MM.1S (cell line): ENCODE measurements at regions not wholly inside any gene's neighbourhood (a gene's known extent, or its start where the extent isn't known, plus 50 kb on each side); places are given as distances from the start of the nearest gene placed in this dataset.

Experiments
- DNase-seq: peaks from one replicate; pipeline ENCODE4 v3.0.0-alpha.2; 2015
- H2AFZ ChIP-seq: fragments of 300-600 bp; sonication (generic); 2 replicates; pipeline ENCODE4 v1.6.0; 2016; ENCODE audit warnings: antibody characterized with exemption, low read length
- H3F3A ChIP-seq: fragments of 300-600 bp; sonication (generic); 2 replicates; pipeline ENCODE4 v1.6.1; 2016; ENCODE audit warnings: mild to moderate bottlenecking, antibody characterized with exemption, low read length, moderate library complexity, mixed read lengths; ENCODE audit not compliant: insufficient read depth
- H3K27ac ChIP-seq: fragments of 300-600 bp; sonication (generic); 2 replicates; pipeline ENCODE4 v1.5.1; 2016; ENCODE audit warnings: mild to moderate bottlenecking, low read length
- H3K27me3 ChIP-seq: fragments of 300-600 bp; sonication (generic); replicated peaks from 2 replicates; pipeline ENCODE4 v1.6.0; 2016; ENCODE audit warnings: low read length; ENCODE audit not compliant: insufficient read depth
- H3K36me3 ChIP-seq: fragments of 300-600 bp; sonication (generic); replicated peaks from 2 replicates; pipeline ENCODE4 v1.6.1; 2016; ENCODE audit warnings: mild to moderate bottlenecking, low read length, mixed read lengths; ENCODE audit not compliant: insufficient read depth
- H3K4me1 ChIP-seq: fragments of 300-600 bp; sonication (generic); 2 replicates; pipeline ENCODE4 v1.6.1; 2016; ENCODE audit warnings: low read length, mixed read lengths
- H3K4me2 ChIP-seq: fragments of 300-600 bp; sonication (generic); 2 replicates; pipeline ENCODE4 v1.6.0; 2016; ENCODE audit warnings: low read depth, low read length
- H3K4me3 ChIP-seq: fragments of 300-600 bp; sonication (generic); 2 replicates; pipeline ENCODE4 v1.5.1; 2016; ENCODE audit warnings: low read length, mixed read lengths
- H3K79me2 ChIP-seq: fragments of 300-600 bp; sonication (generic); 2 replicates; pipeline ENCODE4 v1.6.1; 2016; ENCODE audit warnings: mixed run types, low read length, mixed read lengths
- H3K9ac ChIP-seq: fragments of 300-600 bp; sonication (generic); 2 replicates; pipeline ENCODE4 v1.6.1; 2016; ENCODE audit warnings: low read length, mixed read lengths
- H3K9me2 ChIP-seq: fragments of 300-600 bp; sonication (generic); replicated peaks from 2 replicates; pipeline ENCODE4 v1.6.1; 2016; ENCODE audit warnings: mild to moderate bottlenecking, low read length, mixed read lengths; ENCODE audit not compliant: insufficient read depth
- H3K9me3 ChIP-seq: fragments of 300-600 bp; sonication (generic); replicated peaks from 2 replicates; pipeline ENCODE4 v1.6.1; 2016; ENCODE audit warnings: mild to moderate bottlenecking, low read length, mixed read lengths; ENCODE audit not compliant: insufficient read depth
- H4K20me1 ChIP-seq: fragments of 300-600 bp; sonication (generic); 2 replicates; pipeline ENCODE4 v1.6.1; 2016; ENCODE audit warnings: mild to moderate bottlenecking, low read length, moderate library complexity, mixed read lengths; ENCODE audit not compliant: insufficient read depth
- EZH2 ChIP-seq: fragments of 300-600 bp; sonication (generic); optimal IDR thresholded peaks from 2 replicates; pipeline ENCODE3; 2017; ENCODE audit warnings: low read depth, mild to moderate bottlenecking, antibody characterized with exemption, low read length, mixed read lengths
- EZH2phosphoT487 ChIP-seq: fragments of 300-600 bp; sonication (generic); IDR thresholded peaks from 2 replicates; pipeline ENCODE4 v1.6.1; 2018; ENCODE audit warnings: antibody characterized with exemption, low read length
- TF ChIP-seq, protein P1 (sequence below): fragments of 300-600 bp; sonication (generic); IDR thresholded peaks from 2 replicates; pipeline ENCODE4 v1.5.1; 2016; ENCODE audit warnings: antibody characterized with exemption, low read length, mixed read lengths

DNA sequence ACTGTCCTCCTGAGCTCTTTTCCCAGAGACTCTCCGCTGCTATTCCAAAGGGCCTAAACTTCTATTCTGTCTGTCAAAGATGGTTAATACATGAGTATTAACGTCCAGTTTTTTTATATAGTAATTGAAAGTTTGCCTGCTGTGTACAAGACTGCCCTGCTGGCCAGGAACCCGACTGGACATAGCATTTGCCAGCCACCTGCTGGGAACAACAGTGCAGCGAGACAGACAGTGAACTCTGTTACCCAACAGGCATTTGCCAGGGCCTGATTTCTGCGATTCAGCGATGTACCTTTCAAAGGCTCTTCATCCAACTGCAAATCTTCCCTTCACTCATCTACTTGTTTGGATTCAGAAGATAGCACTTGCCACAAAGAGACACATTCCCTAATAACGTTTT lies 128.8 kb upstream of the SEM1 start:
- H3K4me3 ChIP-seq = no peak overlapping the region
- no peak overlapping the region for H3K27ac ChIP-seq
- no peaks in the 10 kb centered on the region for H3K79me2 ChIP-seq
- no peaks in the 10 kb centered on the region for H4K20me1 ChIP-seq
- H3K27me3 ChIP-seq = no peaks in the 10 kb centered on the region
- H3K9ac ChIP-seq = no peak overlapping the region
- no peaks in the 10 kb centered on the region for H3K9me2 ChIP-seq
- TF ChIP-seq EZH2phosphoT487 (no peak), EZH2 (no peak)
- TF ChIP-seq, protein P1, sequence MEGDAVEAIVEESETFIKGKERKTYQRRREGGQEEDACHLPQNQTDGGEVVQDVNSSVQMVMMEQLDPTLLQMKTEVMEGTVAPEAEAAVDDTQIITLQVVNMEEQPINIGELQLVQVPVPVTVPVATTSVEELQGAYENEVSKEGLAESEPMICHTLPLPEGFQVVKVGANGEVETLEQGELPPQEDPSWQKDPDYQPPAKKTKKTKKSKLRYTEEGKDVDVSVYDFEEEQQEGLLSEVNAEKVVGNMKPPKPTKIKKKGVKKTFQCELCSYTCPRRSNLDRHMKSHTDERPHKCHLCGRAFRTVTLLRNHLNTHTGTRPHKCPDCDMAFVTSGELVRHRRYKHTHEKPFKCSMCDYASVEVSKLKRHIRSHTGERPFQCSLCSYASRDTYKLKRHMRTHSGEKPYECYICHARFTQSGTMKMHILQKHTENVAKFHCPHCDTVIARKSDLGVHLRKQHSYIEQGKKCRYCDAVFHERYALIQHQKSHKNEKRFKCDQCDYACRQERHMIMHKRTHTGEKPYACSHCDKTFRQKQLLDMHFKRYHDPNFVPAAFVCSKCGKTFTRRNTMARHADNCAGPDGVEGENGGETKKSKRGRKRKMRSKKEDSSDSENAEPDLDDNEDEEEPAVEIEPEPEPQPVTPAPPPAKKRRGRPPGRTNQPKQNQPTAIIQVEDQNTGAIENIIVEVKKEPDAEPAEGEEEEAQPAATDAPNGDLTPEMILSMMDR = no peak
- no peaks in the 10 kb centered on the region for H3K36me3 ChIP-seq
- H2AFZ ChIP-seq = no peak overlapping the region
- H3K9me3 ChIP-seq = no peaks in the 10 kb centered on the region
- no peak overlapping the region for H3K4me2 ChIP-seq
- DNase-seq = no peak
- no peaks in the 10 kb centered on the region for H3F3A ChIP-seq
- no peaks in the 10 kb centered on the region for H3K4me1 ChIP-seq

DNA sequence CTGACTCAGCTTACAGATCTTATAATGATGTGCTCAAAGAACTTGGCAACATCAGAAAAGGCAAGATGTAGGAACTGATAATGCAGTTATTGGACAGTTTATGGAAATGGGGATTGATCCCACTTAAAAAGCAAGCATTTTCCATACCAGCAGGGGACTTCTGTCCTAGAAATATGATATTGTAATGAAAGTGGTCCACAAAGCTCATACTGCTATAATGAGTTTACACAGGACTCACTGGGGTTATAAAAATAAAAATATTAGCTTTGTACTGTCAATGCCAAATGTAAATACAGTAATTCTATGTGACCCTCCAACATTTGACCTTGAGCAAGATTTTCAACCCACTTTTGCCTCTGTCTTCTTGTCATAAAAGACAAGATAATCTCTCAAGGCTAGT lies 145.5 kb upstream of the SEM1 start:
- no peaks in the 10 kb centered on the region for H3K36me3 ChIP-seq

DNA sequence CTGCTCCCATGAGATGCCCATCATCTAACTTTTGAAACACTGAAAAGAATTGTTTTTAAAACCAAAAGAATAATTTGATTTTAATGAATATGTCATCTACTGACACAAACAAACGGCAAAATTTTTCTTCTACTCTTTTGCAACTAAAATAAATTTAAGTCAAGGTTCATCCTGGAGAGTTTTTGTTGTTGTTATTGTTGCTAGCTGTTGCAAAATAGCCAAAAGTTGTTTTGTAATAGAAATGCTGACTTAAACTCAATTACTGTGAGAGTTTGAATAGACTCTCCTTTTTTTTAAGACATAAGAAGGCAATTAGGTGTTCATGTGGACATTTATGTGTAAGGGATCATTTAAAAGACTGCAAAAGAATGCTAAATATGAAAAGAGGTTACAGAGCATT lies 146.0 kb upstream of the SEM1 start:
- Histone ChIP-seq H3K36me3 (no peaks in the 10 kb centered on the region), H3K4me3 (no peak overlapping the region), H3K79me2 (no peaks in the 10 kb centered on the region), H3K9me2 (no peaks in the 10 kb centered on the region), H3K9me3 (no peaks in the 10 kb centered on the region), H3K27ac (no peak overlapping the region), H3K9ac (no peak overlapping the region), H3K27me3 (no peaks in the 10 kb centered on the region), H4K20me1 (no peaks in the 10 kb centered on the region), H3K4me1 (no peaks in the 10 kb centered on the region), H2AFZ (no peak overlapping the region), H3K4me2 (no peak overlapping the region), H3F3A (no peaks in the 10 kb centered on the region)
- TF ChIP-seq EZH2 = no peak
- TF ChIP-seq, protein P1 = no peak
- TF ChIP-seq EZH2phosphoT487 = no peak
- DNase-seq = no peak

More for the DNA sequence above, 145.5 kb upstream of the SEM1 start:
- H3K79me2 ChIP-seq = no peaks in the 10 kb centered on the region
- H3F3A ChIP-seq = no peaks in the 10 kb centered on the region
- DNase-seq = no peak
- H3K4me2 ChIP-seq = no peak overlapping the region
- no peak overlapping the region for H2AFZ ChIP-seq
- no peak overlapping the region for H3K27ac ChIP-seq
- H4K20me1 ChIP-seq = no peaks in the 10 kb centered on the region
- no peaks in the 10 kb centered on the region for H3K27me3 ChIP-seq
- no peaks in the 10 kb centered on the region for H3K9me2 ChIP-seq
- no peaks in the 10 kb centered on the region for H3K4me1 ChIP-seq
- H3K4me3 ChIP-seq = no peak overlapping the region
- TF ChIP-seq EZH2phosphoT487 (no peak), EZH2 (no peak)
- TF ChIP-seq, protein P1 = no peak
- no peaks in the 10 kb centered on the region for H3K9me3 ChIP-seq
- H3K9ac ChIP-seq = no peak overlapping the region
